ENCODE measurements at regions not wholly inside any gene's neighbourhood (a gene's known extent, or its start where the extent isn't known, plus 50 kb on each side); places are given as distances from the start of the nearest gene placed in this dataset.
"Not testable (repeated sequence)": the region's sequence is repeated elsewhere in the genome, so short reads cannot be mapped to it uniquely, and the experiment has no call there.

- TF ChIP-seq CTCF (conservative IDR thresholded peaks at IDR 0.05), result no peak
- H3K27me3 Mint-ChIP-seq, result no peaks in the 10 kb centered on the region
Measured at GRCh38 chr3:11739706-11740105, 96.0 kb upstream of the VGLL4 start.

GRCh38 chr3:11739123-11739522 lies 95.4 kb upstream of the VGLL4 start:
- TF ChIP-seq CTCF (conservative IDR thresholded peaks at IDR 0.05), result no peak
- no peaks in the 10 kb centered on the region for H3K27me3 Mint-ChIP-seq
- H3K36me3 Mint-ChIP-seq, result no peaks in the 10 kb centered on the region
- DNase-seq (ENCODE audit: extremely low spot score, unreplicated experiment), result no peak
- no peak overlapping the region for H3K27ac Mint-ChIP-seq
- no peak overlapping the region for H3K4me3 Mint-ChIP-seq
- H3K4me1 Mint-ChIP-seq (ENCODE audit: unreplicated experiment), result peaks cover 15% of the 10 kb centered on the region
- H3K9me3 Mint-ChIP-seq, result no peaks in the 10 kb centered on the region

More at GRCh38 chr3:11739706-11740105, 96.0 kb upstream of the VGLL4 start:
- Mint-ChIP-seq H3K4me1 (ENCODE audit: unreplicated experiment) (peaks cover 10% of the 10 kb centered on the region), H3K4me3 (no peak overlapping the region), H3K9me3 (no peaks in the 10 kb centered on the region), H3K27ac (no peak overlapping the region), H3K36me3 (no peaks in the 10 kb centered on the region)
- no peak for DNase-seq (ENCODE audit: extremely low spot score, unreplicated experiment)

- Mint-ChIP-seq H3K36me3 (no peaks in the 10 kb centered on the region), H3K4me3 (no peak overlapping the region), H3K9me3 (no peaks in the 10 kb centered on the region), H3K27me3 (no peaks in the 10 kb centered on the region), H3K27ac (no peak overlapping the region), H3K4me1 (ENCODE audit: unreplicated experiment) (peaks cover 19% of the 10 kb centered on the region)
- no peak for TF ChIP-seq CTCF (conservative IDR thresholded peaks at IDR 0.05)
- DNase-seq (ENCODE audit: extremely low spot score, unreplicated experiment), result no peak
Measured at GRCh38 chr3:11737742-11738141, 94.0 kb upstream of the VGLL4 start.

GRCh38 chr3:11736136-11736833 lies 92.6 kb upstream of the VGLL4 start:
- H3K27me3 Mint-ChIP-seq, result no peaks in the 10 kb centered on the region
- peaks cover 19% of the 10 kb centered on the region for H3K4me1 Mint-ChIP-seq (ENCODE audit: unreplicated experiment)
- no peak overlapping the region for H3K27ac Mint-ChIP-seq
- no peak for TF ChIP-seq CTCF (conservative IDR thresholded peaks at IDR 0.05)
- DNase-seq (ENCODE audit: extremely low spot score, unreplicated experiment), result no peak
- H3K36me3 Mint-ChIP-seq, result no peaks in the 10 kb centered on the region
- H3K4me3 Mint-ChIP-seq, result no peak overlapping the region
- H3K9me3 Mint-ChIP-seq, result no peaks in the 10 kb centered on the region

GRCh38 chr3:11735638-11736037 lies 91.9 kb upstream of the VGLL4 start:
- H3K36me3 Mint-ChIP-seq, result no peaks in the 10 kb centered on the region
- H3K9me3 Mint-ChIP-seq, result no peaks in the 10 kb centered on the region
- no peak for DNase-seq (ENCODE audit: extremely low spot score, unreplicated experiment)
- TF ChIP-seq CTCF (conservative IDR thresholded peaks at IDR 0.05), result no peak
- no peaks in the 10 kb centered on the region for H3K27me3 Mint-ChIP-seq
- H3K4me1 Mint-ChIP-seq (ENCODE audit: unreplicated experiment), result peaks cover 19% of the 10 kb centered on the region
- no peak overlapping the region for H3K27ac Mint-ChIP-seq
- H3K4me3 Mint-ChIP-seq, result no peak overlapping the region

- DNase-seq (ENCODE audit: extremely low spot score, unreplicated experiment); H3K36me3 Mint-ChIP-seq; H3K27me3 Mint-ChIP-seq; H3K27ac Mint-ChIP-seq; H3K9me3 Mint-ChIP-seq; H3K4me3 Mint-ChIP-seq: not testable (repeated sequence)
- H3K4me1 Mint-ChIP-seq (ENCODE audit: unreplicated experiment), result peaks cover 19% of the 10 kb centered on the region
Measured at GRCh38 chr3:11735111-11735510, 91.4 kb upstream of the VGLL4 start.

Measured in type B pancreatic cell (in vitro differentiated cells).